Progenitor cell of endocrine pancreas (in vitro differentiated cells): ENCODE measurements at regions not wholly inside any gene's neighbourhood (a gene's known extent, or its start where the extent isn't known, plus 50 kb on each side); places are given as distances from the start of the nearest gene placed in this dataset.

Experiments
- DNase-seq: peaks from one replicate; pipeline ENCODE4 v3.0.0; 2021; ENCODE audit warnings: low spot score; ENCODE audit not compliant: unreplicated experiment
- H3K27ac Mint-ChIP-seq: 2 replicates; pipeline ENCODE4 v1.8.0; 2021; ENCODE audit warnings: mild to moderate bottlenecking, moderate library complexity, mixed read lengths
- H3K27me3 Mint-ChIP-seq: 2 replicates; pipeline ENCODE4 v1.8.0; 2021; ENCODE audit warnings: mixed read lengths
- H3K36me3 Mint-ChIP-seq: 2 replicates; pipeline ENCODE4 v1.8.0; 2022; ENCODE audit warnings: mixed read lengths; ENCODE audit not compliant: insufficient read depth
- H3K4me1 Mint-ChIP-seq: 2 replicates; pipeline ENCODE4 v1.8.0; 2021; ENCODE audit warnings: low read depth, mixed read lengths
- H3K4me3 Mint-ChIP-seq: 2 replicates; pipeline ENCODE4 v1.8.0; 2021; ENCODE audit warnings: low read depth, mild to moderate bottlenecking, moderate library complexity, mixed read lengths
- H3K9me3 Mint-ChIP-seq: 2 replicates; pipeline ENCODE4 v1.8.0; 2021; ENCODE audit warnings: low read depth, mixed read lengths
- CTCF ChIP-seq: fragments of 200-600 bp; sonication (generic); IDR thresholded peaks from one replicate; pipeline ENCODE4 v1.5.0; 2021; ENCODE audit warnings: antibody characterized with exemption, mild to moderate bottlenecking; ENCODE audit not compliant: unreplicated experiment

GRCh38 chr2:7573166-7573825 lies 656.1 kb downstream of the RNF144A start:
- H3K36me3 Mint-ChIP-seq, result peaks cover 2% of the 10 kb centered on the region
- H3K9me3 Mint-ChIP-seq, result peaks cover 11% of the 10 kb centered on the region
- no peak for DNase-seq
- H3K4me3 Mint-ChIP-seq, result no peak overlapping the region
- TF ChIP-seq CTCF, result no peak
- peaks cover 11% of the 10 kb centered on the region for H3K27me3 Mint-ChIP-seq
- H3K4me1 Mint-ChIP-seq, result no peaks in the 10 kb centered on the region
- no peak overlapping the region for H3K27ac Mint-ChIP-seq

GRCh38 chr2:7574385-7574784 lies 657.2 kb downstream of the RNF144A start:
- peaks cover 19% of the 10 kb centered on the region for H3K9me3 Mint-ChIP-seq
- no peaks in the 10 kb centered on the region for H3K4me1 Mint-ChIP-seq
- no peak overlapping the region for H3K4me3 Mint-ChIP-seq
- DNase-seq, result no peak
- peaks cover 2% of the 10 kb centered on the region for H3K36me3 Mint-ChIP-seq
- peaks cover 11% of the 10 kb centered on the region for H3K27me3 Mint-ChIP-seq
- TF ChIP-seq CTCF, result no peak
- no peak overlapping the region for H3K27ac Mint-ChIP-seq

- no peak for DNase-seq
- Mint-ChIP-seq H3K4me1 (no peaks in the 10 kb centered on the region), H3K36me3 (peaks cover 2% of the 10 kb centered on the region), H3K27me3 (peaks cover 11% of the 10 kb centered on the region), H3K4me3 (no peak overlapping the region), H3K9me3 (peaks cover 22% of the 10 kb centered on the region), H3K27ac (no peak overlapping the region)
- no peak for TF ChIP-seq CTCF
Observed at GRCh38 chr2:7577769-7578168, 660.6 kb downstream of the RNF144A start.

GRCh38 chr2:7584017-7584416 lies 666.8 kb downstream of the RNF144A start:
- H3K9me3 Mint-ChIP-seq, result peaks cover 5% of the 10 kb centered on the region
- no peak overlapping the region for H3K4me3 Mint-ChIP-seq
- no peaks in the 10 kb centered on the region for H3K4me1 Mint-ChIP-seq
- no peak overlapping the region for H3K27ac Mint-ChIP-seq
- DNase-seq, result no peak
- TF ChIP-seq CTCF, result no peak
- no peaks in the 10 kb centered on the region for H3K36me3 Mint-ChIP-seq
- peaks cover 6% of the 10 kb centered on the region for H3K27me3 Mint-ChIP-seq

- Mint-ChIP-seq H3K27me3 (peaks cover 6% of the 10 kb centered on the region), H3K4me3 (no peak overlapping the region), H3K36me3 (no peaks in the 10 kb centered on the region), H3K9me3 (no peaks in the 10 kb centered on the region), H3K4me1 (no peaks in the 10 kb centered on the region), H3K27ac (no peak overlapping the region)
- no peak for DNase-seq
- TF ChIP-seq CTCF, result no peak
Observed at GRCh38 chr2:7586898-7587297, 669.7 kb downstream of the RNF144A start.
